H1 (cell line): ENCODE measurements at regions not wholly inside any gene's neighbourhood (a gene's known extent, or its start where the extent isn't known, plus 50 kb on each side); places are given as distances from the start of the nearest gene placed in this dataset.

Source experiments
- CTBP2 ChIP-seq: IDR thresholded peaks from 2 replicates; pipeline ENCODE4 v1.7.0; 2011; ENCODE audit warnings: borderline replicate concordance, mild to moderate bottlenecking, moderate library complexity, mixed read lengths, low read length; ENCODE audit not compliant: insufficient read depth, insufficient read length
- MAFK ChIP-seq: IDR thresholded peaks from 2 replicates; pipeline ENCODE4 v1.6.1; 2012; ENCODE audit warnings: low read depth, mild to moderate bottlenecking, improper control_type of control experiment, low read length
- NRF1 ChIP-seq: IDR thresholded peaks from 2 replicates; pipeline ENCODE4 v1.6.1; 2011; ENCODE audit warnings: mild to moderate bottlenecking, low read depth, low read length, improper control_type of control experiment
- SIN3A ChIP-seq, 2 experiments: IDR thresholded peaks in 1 of 2; conservative IDR thresholded peaks in 1 of 2; 2 replicates each; pipeline ENCODE4 v1.6.1; 2011 to 2012; ENCODE audit warnings: low read length in 2 of 2, improper control_type of control experiment in 1 of 2, low read depth in 1 of 2, mild to moderate bottlenecking in 1 of 2
- SP1 ChIP-seq: IDR thresholded peaks from 2 replicates; pipeline ENCODE4 v1.6.1; 2011; ENCODE audit warnings: low read depth, low read length
- TAF1 ChIP-seq: IDR thresholded peaks from 2 replicates; pipeline ENCODE4 v1.6.1; 2011; ENCODE audit warnings: mild to moderate bottlenecking, low read depth, low read length
- TCF12 ChIP-seq: IDR thresholded peaks from 2 replicates; pipeline ENCODE4 v1.6.1; 2011; ENCODE audit warnings: low read depth, mild to moderate bottlenecking, low read length

- TF ChIP-seq MAFK (no peak), SP1 (no peak), TAF1 (no peak), NRF1 (no peak), CTBP2 (no peak), SIN3A (conservative IDR thresholded peaks at IDR 0.05 in 1 of 2, IDR thresholded peaks at IDR 0.05 in 1 of 2; ENCODE audit: low read depth in 1 of 2, low read length in 2 of 2) (no peak), TCF12 (no peak)
These were observed 154.3 kb upstream of the C14orf180 start (continued) for GRCh38 chr14:104425171-104425681.
